ENCODE measurements at regions not wholly inside any gene's neighbourhood (a gene's known extent, or its start where the extent isn't known, plus 50 kb on each side); places are given as distances from the start of the nearest gene placed in this dataset.
"Not testable (repeated sequence)": the region's sequence is repeated elsewhere in the genome, so short reads cannot be mapped to it uniquely, and the experiment has no call there.

DNA sequence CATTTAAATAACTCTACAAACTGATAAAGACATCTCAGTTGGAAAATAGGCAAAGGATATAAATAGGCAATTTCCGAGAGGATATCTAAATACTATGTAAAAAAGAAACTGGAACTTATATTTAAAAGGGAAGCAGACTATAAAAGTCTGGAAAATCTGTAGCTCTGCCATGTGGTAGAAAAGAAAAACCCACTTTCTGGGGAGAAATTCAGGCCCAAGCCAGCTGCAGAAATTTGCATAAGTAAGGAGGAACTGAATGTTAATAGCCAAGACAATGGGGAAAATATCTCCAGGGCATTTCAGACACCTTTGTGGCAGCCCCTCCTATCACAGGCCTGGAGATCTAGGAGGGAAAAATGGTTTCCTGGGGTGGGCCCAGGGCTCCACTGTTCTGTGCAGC is 97.8 kb upstream of the ZBED5 start:
- no peak for DNase-seq (ENCODE audit: low read depth in 2 of 2)

DNA sequence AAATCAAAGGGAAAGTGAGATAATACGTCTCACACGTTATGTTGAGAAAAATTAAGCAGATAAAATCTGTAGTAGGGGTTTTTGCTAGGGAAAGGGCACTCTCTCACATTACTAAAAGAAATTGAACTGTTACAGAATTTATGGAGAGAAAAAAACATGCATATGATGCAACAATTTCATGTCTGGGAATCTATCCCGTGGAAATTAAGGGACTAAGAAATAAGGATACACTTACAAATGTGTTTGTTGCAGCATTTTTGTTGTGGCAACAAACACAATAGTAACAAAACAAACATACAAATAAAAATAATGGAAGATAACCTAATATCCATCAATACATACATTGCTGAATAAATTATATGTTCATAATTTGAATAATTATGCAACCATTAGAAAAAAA is 96.3 kb upstream of the ZBED5 start:
- no peak for DNase-seq (ENCODE audit: low read depth in 2 of 2)

DNA sequence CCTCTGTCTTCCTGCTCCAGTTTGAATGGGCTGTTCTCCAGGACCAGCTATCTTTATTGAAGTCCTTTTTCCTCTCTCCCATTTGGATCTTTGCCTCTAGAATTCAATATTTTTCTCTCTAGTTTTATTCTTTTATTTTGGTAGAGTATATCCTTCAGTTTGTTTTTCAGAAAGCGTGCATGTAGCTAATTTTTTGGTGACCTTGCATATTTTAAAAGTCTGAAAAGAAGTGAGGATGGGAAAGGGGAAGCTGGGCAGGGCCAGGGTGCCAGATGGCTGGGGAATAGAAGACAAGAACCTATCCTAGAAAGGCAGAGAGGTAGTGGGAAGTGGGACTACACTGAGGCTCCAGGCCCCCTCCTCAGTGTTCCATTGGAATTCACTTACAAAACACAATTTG is 95.0 kb upstream of the ZBED5 start:
- no peak for DNase-seq (ENCODE audit: low read depth in 2 of 2)

DNA sequence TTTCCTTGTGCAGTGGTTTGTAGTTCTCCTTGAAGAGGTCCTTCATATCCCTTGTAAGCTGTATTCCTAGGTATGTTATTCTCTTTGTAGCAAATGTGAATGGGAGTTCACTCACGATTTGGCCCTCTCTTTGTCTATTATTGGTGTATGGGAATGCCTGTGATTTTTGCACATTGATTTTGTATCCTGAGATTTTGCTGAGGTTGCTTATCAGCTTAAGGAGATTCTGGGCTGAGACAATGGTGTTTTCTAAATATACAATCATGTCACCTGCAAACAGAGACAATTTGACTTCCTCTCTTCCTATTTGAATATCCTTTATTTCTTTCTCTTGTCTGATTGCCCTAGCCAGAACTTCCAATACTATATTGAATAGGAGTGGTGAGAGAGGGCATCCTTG is 90.1 kb upstream of the ZBED5 start:
- not testable (repeated sequence) for DNase-seq (ENCODE audit: low read depth in 2 of 2)

DNA sequence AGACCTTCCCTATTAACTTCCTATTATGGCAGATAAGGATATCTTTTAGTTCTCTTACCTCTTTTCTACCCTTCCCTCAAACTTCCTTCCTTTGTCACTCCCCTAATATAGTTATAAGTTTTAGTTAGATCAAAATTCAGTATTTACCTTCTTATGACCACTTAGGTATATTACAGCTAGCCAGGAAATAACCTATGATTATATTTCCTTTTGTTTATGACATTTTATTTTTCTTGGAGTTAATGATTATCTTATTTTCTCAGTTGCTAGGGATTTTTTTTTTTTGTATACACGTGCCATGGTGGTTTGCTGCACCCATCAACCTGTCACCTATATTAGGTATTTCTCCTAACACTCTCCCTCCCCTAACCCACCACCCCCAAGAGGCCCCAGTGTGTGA is 88.2 kb upstream of the ZBED5 start:
- no peak for DNase-seq (ENCODE audit: low read depth in 2 of 2)

DNA sequence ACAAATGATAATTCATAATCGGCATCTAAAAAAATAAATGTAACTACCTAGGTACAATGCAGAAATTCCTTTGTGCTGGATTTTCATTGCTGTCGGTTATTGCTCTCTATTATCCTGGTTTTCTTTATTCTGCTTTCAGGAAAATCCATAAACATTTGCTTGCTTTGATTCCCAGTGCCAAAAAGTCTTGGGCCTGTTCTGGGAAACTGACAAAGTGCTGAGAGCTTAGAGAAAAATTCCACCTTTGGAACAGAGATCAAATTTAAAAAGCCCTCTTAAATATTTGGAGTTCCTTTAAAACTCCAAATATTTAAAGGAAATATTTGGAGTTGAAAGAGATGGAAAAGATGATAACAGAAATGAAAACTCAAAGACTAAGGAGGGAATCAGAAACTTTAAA is 87.3 kb upstream of the ZBED5 start:
- DNase-seq (ENCODE audit: low read depth in 2 of 2) = no peak

DNA sequence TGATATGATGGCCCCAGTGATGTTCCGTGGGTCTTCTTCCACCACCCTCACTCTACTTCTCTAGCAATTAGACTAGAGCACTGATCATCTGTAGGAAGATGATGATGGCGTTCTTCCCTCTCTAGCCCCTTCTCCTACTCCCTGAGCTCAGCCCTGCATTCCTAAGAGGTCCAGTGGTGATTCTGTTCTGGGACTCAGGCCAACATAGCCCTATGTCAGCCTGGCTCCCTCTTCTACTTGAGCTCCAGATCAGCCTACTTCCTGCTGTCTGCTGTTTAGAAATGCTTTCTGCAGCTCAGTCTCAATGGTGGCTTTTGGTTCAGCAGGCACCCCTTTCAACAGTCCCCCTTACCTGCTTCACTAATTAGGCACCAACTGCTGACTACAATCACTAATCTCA is 86.1 kb upstream of the ZBED5 start:
- no peak for DNase-seq (ENCODE audit: low read depth in 2 of 2)

DNA sequence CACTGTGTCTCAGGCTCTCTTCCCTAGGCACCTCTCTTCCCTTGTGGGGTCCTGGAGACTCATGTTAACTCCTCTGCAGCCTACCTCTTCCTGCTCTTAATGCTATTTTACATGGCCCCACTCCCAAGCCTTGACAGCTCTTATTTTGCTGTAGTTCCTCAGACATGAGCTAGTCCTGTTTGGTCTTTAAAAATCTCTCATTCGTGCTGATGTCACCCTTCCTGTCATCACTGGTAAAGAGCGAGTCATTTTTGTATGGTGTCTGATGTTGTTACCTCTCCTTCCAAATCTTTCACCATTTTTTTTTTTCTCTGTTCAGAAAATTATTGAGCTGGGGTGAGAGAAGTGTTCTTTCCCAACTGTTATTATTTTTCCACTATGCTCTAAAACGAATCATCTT is 84.8 kb upstream of the ZBED5 start:
- DNase-seq (ENCODE audit: low read depth in 2 of 2) = no peak

DNA sequence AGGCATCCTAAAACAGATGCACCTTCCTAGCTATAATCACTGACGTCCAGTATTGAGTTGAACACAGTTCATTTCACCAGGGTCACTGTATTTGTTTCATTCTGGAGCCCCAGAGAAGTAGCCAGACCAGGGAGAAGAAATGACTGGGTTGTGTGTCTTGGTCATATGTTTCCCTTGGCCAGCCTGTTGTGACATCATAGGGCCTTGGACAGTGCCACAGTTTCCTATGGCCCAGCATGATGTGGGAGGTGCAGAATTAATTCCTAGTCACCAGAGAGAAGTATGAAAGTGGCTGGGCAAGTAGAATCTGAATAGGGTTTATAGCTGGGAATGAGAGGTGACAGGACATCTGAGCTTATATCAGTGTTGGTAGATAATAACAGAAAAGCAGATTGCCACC is 84.0 kb upstream of the ZBED5 start:
- DNase-seq (ENCODE audit: low read depth in 2 of 2) = no peak

DNA sequence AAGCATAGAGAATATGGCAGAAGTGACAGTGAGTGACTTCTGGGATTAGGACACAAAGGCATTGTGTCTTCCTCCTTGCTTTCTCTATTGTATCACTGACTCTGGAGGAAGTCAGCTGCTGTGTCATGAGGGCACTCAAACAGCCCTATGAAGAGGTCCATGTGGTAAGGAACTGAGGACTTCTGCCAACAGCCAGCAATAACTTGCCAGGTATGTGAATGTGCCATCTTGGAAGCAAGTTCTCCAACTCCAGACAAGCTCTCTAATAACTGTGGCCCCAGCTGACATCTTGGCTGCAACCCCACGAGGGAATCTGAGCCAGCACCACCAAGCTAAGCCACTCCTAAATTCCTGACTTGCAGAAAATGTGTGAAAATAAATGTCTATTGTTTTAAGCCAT is 83.6 kb upstream of the ZBED5 start:
- DNase-seq (ENCODE audit: low read depth in 2 of 2) = no peak

DNA sequence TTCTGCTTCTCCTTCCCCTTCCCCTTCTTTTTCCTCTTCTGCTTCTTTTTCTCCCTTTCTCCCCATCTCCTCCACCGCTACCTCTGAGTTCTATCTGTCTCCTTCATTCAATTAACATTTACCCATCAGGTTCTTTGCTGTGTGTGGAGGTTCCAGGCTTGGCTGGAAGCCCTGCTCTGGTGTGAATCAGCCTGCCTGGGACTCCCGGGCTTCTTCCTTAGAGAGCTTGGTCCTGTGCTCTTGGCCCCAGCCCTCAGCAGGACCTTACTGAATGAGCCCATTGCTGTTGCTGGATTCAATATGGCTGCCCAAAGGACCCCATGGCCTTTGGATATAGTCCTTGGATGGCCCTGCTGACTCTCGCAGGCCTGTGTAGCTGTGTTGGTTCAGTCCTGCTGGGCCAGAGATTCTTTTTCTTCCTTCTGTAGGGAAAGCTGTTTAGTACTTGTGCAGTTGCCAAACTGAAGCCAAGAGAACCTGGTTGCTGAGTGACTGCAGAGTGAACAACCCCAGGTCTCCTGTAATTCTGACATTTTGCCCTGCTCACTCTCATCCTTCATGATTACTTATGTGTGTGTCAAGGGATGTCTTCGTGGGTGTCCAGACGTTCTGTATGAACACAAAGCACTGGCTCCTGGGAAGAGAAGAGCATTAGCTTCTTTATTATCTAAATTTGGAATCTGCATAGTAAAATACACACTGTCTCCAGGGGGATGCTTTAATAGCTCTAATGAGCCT is 81.0 kb upstream of the ZBED5 start:
- no peak for DNase-seq (ENCODE audit: low read depth in 2 of 2)

DNA sequence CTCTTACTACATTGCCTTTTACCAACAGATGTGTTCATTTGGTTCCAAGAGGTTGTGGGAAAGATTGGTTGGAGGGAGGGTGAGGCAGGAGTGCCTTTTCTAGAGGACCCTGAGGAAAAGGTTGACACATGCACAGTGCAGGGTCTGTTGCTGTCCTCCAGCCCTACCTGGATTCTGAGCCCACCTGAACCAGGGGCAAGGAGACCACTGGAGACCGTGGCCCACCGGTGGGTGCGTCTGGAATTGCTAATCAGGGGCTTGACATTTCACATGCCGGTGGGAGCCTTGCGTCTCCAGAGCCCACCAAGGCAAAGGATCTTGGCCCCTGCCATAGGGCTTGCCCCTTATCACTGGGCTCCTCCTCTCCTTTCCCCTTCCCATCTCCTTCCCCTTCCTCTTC is 80.4 kb upstream of the ZBED5 start:
- no peak for DNase-seq (ENCODE audit: low read depth in 2 of 2)

DNA sequence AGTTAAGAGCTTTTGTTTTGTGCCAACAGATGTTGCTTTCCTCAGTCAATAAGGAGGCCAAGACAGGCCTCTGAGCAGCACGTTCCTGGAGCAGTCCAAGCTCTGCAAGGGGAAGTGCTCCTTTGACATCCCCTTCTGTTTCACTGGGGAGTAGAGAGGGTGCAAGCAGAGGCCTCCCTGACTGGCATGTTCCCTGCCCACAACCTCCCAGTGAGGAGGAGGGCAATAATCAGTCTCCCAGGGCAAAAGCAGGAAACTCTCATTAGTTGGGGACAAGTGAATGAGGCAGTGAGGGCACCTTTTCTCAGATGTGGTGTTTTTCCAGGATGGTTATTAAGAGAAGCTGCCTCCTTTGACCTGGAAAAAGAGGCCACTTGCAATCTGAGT is 79.5 kb upstream of the ZBED5 start:
- no peak for DNase-seq (ENCODE audit: low read depth in 2 of 2)

DNA sequence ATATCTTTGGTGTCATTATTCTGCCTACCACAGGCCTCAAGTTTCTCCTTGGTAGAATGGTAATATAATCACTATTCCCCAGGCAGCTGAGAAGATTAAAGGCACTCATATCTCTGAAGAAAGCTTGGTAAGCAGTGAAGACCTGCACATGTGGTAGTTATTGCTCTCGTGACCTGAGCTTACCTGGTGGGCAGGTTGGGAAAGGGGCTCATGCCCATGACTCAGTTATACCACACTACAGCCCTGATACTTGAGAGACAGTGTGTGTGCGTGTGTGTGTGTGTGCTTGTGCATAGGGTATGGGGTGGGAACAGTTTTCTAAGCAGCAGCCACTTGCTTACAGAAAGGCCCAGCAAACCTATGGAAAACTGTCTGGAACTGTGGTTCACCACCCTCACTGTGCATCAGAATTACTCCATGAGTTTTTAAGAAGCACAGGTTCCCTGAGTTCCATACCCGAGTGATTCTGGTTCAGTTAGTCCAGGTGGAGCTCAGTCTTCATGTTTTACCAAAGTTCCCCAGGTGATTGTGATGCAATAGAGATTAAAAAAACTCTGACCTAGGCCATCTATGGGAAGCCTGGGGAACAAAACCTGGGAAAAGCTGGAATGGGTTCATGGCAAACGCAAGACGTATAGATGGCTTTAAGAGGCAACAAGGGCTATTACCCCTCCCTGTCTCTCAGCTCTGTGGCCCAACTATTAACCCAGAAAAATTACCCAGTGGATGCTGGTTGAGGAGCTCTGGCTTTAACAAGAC is 79.0 kb upstream of the ZBED5 start:
- no peak for DNase-seq (ENCODE audit: low read depth in 2 of 2)

DNA sequence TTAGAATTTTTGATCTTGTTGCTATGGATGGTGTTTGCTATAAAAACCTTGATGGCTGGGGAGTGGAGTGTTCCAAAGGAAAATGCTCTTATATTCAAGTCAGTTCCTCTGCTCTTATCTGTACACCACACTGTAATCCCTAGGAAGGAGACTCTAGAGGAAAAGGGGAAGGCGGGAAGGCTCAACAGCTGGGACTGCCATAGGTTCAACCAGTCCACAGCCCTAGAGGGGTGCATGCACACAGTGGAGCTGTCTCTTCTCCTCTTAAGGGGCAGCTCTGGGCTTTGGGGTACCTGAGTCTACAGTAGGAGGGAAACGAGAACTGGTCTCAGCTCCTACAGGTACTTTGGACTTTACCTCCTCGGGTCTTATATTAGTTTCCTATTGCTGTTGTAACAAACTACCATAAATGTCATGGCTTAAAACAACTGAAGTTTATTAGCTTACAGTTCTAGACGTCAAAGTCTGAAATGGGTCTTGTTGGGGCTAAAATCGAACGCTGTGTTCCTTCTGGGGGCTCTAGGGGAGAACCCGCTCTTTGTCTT is 77.2 kb upstream of the ZBED5 start:
- no peak for DNase-seq (ENCODE audit: low read depth in 2 of 2)

DNA sequence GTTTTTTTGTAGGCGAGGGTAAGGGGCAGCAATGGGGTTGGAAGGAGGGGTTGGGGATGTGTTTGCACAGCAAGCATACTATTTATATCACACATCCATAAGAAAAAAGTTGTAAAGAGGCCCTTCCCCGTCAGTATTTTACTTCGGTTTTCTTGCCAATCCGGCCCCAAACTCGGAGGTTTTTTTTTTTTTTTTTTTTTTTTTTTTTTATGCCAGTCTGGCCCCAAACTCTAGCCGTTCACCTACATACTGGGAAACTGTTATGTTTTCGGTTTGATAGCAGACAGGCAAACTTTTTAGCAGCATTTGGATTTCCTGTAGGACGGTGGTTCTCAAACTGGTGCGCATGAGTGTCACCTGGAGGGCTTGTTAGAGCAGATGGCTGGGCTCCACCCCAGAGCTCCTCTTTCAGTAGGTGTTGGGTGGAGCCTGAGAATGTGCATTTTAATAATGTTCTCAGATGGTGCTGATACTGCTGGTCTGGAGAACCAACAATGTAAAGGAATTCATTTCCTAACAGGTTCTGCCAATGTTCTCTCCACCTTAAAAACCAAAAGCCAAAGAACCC is 76.5 kb upstream of the ZBED5 start:
- DNase-seq (ENCODE audit: low read depth in 2 of 2) = no peak

DNA sequence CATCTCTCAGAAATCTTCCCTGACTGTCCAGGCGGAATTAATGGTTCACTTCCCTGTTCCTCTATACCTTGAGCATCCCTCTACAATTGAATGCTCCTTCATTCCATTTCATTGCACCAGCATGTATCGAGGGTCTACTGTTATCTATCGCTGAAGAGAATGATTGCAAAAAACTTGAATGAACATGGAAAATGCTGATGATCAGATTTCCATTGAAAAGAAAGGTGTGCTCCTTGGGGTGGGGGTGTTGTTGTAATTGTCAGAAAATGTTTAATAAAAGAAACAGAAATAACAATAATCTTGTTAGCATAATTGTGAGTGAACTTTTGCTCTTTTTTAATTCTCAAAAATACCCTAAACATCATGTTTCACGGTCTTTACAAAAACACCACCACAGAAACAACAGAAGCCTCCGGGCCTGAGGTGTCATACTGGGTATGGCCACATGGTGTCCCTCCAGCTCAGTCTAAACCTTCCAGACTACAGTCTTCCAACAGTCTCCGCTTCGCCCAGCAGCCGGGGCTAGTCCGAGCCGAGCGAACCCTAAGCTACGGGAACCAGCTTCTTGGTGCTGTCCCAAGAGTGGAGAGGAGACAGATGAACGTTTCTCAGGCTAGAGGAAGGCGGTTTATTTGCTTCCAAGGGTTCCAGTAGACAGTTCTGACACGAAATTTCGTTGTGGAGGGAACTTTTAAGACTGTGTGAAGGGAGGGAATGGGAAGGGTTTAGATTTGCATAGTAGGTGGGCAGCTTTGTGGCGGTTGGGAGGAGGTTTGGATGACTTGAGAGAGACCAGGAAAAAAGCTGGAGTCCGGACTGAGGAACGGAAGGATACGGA is 75.8 kb upstream of the ZBED5 start:
- peak; percentile 61 to 66 for DNase-seq (ENCODE audit: low read depth in 2 of 2)

DNA sequence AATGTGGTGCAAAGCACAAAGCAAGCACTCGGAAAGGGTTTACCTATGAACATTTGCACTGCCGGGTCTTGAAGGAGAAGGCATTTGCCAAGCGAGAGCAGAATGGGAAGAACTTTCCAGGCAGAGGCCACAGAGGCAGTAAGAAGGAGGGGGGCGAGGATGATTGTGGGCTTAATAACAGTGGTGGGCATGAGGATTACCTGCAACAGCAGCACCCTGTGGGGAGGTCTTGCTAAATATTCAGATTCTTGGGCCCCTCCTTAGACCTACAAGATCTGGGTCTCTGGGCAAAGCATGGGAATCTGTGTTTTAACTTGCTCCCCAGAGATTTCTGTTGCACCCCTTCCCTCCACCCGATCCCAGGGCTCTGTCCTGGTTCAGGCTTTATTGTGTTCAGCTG is 75.1 kb upstream of the ZBED5 start:
- DNase-seq (ENCODE audit: low read depth in 2 of 2) = no peak

DNA sequence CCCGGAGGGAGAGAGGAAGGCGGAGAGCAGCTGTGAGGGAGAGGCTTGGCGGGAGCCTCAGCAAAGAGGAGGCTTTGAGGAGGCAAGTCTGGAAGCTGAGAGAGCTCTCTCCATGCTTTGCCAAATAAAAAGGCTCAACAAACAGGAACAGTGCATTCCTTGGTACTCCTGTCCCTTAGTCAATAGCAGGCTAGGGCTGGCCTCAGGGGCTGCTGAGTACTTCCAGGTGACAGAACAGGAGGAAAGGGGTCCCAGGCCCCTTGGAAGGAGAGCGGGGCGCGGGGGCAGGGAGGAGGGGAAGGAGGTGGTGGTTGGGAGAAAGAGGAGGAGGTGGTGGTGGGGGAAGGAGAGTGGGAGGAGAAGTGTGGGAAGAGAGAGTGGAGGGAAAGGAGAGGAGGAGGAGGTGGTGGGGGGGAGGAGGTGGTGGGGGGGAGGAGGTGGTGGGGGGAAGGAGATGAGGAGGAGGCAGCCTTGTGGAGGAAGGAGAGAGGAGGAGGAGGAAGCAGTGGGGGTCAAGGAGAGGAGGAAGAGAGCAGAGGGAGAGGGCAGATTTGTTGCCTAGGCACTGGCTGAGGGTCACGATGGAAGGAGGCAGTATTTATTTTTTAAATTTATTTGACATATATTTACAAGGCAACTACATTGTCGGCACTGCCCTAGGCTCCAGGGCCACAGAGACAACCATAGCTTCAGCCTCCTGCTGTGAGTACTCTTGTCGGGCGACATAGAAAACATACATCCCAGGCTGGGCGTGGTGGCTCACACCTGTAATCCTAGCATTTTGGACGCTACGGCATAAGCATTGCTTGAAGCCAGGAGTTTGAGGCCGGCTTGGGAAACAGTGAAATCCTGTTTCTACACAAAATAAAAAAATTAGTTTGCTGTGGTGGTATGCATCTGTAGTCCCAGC is 74.2 kb upstream of the ZBED5 start:
- no peak for DNase-seq (ENCODE audit: low read depth in 2 of 2)

DNA sequence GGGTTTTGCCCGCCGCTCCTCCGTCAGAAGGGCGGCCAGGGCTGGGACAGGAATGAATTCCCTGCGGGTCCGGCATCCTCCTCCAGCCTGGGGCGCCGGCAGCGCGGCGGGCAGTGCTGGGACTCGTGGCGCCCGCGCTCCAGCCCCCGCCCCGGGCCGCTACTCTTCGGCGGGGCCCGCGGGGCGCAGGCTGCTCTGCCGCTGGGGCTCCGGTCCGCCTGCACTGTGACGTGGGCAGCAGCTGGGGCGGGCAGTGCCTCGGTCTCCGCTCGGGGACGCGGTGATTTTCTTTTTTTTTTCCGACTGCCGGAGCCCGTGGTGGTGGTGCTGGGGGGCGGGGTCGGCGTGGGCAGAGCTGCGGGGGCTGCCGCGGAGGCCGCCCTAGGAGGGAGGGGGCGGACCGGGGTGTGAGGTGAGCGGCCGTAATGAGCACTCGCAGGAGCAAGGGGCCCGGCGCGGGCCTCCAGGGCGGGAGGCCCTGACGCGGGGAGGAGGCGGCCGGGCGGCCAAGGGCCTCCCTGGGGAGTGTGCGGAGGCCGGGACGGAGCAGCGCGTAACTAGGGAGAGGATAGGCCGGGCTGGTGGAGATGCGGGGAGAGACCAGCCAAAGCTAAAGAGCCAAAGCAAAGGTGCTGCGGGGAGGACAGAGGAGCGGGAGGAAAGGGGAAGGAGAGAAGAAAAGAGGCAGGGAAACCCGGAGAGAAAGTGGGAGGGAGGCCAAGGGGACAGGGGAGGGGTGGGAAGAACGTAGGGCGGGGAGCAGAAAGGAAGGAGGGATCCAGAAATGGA is 73.3 kb upstream of the ZBED5 start:
- DNase-seq (ENCODE audit: low read depth in 2 of 2) = peak; percentile 6 to 13

All from stimulated activated CD8-positive, alpha-beta memory T cell treated with anti-CD3 and anti-CD28 coated beads, Interleukin-15, amount 100 ng/mL, for 48 hours (primary cell).